GDM1 (cell line): ENCODE measurements at regions not wholly inside any gene's neighbourhood (a gene's known extent, or its start where the extent isn't known, plus 50 kb on each side); places are given as distances from the start of the nearest gene placed in this dataset.

Experiments used
- DNase-seq: peaks from one replicate; lab custom pipeline; 2025; lab: John Stamatoyannopoulos, UW

DNA sequence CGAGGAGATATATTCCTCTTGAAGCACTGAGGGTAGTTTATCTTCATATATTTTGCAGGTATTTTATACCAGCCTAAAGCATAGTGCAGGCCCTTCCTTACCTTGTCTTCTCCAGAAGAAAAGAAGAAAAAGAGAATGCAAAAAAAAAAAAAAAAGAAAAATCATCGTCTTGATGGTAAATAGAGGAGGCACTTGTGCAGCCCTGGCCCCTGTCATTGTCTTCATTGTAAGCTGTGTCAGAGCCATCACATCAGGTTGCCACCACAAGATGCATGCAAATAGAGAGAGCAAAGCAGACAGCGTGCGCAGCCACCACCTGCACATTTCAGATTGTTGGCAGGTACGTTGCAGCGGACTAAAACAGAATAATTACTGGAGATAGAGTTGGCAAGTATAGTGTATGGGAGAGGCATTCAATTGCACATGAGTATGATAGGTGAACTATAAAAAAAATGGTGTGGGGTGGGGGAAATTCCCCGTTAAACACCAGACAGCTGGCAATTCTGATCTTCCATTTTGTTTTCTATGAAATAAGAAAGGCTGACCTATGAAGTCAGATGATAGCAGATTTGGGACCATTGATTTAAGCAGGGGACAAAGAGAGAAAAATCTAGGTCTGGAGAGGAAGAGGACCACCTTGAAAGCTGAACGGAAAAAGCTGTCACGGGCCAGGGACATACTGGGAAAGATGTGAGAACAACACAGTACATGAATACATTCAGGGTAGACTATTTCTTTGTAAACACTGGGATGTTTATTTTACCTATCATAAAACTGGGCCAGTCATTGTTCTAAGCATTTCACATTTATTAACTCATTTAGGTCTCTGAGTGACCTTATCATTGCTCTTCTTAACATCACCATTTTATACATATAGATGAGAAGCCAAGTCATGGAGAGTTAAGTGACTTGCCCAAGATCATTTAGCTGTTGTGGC lies 306.3 kb upstream of the SP8 start:
- no peak for DNase-seq

DNA sequence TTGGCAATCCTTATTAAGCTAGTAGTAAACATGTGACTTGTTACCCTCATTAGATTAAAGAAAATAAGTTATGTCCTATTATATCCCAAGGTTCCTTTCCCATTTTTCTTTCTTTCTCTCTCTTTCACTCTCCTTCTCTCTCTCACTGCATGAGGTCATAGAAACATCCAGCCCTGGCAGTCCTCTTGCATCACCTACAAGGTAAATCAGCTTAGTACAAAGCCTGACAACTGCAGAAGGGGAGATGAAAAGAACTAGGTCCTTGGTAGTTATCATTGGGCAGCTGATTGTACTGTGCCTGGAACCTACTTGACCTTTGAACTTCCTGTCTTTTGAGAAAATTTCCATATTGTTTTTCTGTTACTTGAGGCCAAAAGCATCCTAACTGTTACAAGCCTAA lies 307.9 kb upstream of the SP8 start:
- DNase-seq, result no peak

DNA sequence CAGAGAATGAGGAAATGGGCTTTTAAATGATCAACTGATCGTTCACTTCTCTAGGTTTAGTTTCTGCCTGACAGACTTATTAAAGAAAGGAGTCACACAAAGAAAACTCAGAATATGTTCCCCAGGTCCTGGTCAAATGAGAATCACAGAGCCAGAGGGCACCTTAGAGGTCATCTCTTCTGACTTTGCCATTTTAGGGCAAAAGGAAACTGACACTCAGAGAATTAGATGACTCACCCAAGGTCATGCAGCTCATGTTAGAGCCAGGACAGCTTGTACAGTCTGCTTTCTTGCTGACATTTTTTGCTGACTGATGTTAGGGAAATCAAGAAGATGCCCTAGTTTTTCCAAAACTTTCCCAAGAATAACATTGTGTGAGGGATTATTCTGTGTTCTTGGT lies 312.7 kb upstream of the SP8 start:
- no peak for DNase-seq

DNA sequence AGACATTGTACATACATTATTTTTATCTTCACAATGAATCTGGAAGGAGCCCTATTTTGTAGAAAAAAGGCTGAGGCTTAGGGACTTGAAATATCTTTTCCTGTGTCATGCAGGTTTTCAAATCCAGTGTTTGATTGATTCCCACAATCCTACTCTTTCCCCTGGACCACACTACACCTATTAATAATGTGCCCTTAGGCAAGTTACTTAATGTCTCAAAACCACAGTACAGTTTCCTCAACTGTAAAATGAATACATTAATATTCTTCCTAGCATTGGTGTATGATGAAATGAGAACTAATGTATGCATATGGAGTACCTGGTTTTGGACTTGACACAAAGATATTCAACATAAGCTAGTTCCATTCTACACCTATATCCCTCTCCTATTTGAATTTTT lies 313.3 kb upstream of the SP8 start:
- no peak for DNase-seq

DNA sequence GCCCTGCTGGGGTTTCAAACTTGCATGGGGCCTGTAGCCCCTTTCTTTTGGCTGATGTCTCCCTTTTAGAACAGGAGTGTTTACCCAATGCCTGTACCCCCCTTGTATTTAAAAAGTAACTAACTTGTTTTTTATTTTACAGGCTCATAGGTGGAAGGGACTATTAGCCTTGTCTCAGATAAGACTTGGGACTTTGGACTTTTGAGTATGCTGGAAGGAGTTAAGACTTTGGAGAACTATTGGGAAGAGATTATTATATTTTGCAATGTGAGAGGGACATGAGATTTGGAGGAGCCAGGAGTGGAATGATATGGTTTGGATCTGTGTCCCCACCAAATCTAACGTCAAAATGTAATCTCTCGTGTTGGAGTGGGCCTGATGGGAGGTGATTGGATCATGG lies 314.9 kb upstream of the SP8 start:
- DNase-seq, result no peak

DNA sequence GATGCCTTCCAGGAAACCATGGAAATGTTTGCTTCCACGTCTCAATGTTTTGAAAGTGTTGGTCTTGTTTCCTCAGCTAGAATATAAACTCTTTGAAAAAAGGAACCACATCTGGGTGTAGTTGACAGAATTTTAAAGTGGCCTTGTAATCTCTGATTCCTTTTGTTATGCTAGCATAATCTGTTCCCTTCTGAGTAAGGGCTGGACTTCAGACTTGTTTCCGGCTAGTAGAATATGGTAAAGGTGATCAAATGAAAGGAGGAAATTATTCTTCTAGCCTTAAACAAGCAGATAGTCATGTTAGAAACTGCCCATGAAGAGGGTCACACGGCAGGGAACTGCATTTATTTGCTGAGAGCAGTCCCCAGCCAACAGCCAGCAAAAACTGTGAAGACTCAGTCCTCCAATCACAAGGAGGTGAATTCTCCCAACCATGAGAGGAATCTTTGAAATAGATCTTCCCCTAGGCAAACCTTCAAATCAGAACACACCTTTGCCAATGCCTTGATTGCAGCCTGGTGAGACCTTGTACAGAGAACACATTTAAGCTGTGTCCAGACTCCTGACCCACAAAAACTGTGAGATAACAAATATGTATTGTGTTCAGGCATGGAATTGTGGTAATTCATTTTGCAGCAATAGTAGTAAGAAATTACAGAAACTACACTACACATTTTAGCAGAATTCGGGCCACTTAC lies 316.9 kb upstream of the SP8 start:
- DNase-seq, result no peak

DNA sequence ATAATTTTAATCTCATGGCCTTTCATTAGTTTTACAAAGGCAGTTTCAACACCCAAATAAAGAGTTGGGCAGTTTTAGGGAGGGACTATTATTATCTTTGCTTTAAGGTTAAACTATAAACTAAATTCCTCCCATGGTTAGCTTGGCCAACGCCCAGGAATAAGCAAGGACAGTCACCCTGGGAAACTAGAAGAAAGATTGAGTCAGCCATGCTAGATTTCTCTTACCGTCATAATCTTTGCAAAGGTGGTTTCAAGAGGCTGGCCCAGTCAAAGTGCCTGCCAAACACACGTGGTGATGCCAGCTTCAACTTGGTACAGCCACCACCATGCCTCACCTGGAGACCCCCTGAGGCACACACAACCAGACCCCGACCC lies 317.4 kb upstream of the SP8 start:
- DNase-seq, result no peak

DNA sequence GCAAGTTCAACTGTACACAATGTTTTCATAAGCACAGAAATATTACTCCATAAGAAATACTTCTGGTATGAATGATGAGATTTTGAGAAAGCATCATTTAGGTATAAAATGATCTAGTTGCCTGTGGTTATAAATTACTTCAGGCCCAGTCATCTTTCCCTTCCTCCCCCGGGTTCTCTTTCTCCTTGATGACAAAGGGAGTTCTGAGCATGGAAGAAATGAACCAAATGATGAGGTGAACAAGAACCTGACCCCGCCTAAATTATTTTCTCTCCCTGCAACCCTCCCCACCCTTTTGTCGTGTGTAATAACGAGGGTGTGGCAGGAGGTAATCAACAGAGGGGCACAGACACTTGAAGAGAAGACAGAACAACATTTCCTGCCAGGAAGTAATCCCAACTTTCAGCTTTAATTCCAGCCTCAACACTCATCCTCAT lies 319.6 kb upstream of the SP8 start:
- no peak for DNase-seq

DNA sequence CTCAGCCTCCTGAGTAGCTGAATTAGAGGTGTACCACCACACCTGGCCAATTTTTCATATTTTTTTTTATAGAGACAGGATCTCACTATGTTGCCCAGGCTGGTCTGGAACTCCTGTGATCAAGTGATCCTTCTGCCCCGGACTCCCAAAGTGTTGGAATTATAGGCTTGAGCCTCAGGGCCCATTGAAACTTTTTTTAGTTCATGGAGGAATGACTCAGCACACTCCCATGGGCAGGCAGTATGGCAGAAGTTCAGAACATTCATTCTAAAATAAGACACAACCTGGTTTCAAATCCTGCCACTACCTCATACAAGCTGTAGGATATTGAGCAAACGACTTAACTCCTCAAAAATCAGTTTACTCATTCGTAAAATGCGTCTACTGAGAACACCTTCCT lies 320.4 kb upstream of the SP8 start:
- DNase-seq, result no peak

DNA sequence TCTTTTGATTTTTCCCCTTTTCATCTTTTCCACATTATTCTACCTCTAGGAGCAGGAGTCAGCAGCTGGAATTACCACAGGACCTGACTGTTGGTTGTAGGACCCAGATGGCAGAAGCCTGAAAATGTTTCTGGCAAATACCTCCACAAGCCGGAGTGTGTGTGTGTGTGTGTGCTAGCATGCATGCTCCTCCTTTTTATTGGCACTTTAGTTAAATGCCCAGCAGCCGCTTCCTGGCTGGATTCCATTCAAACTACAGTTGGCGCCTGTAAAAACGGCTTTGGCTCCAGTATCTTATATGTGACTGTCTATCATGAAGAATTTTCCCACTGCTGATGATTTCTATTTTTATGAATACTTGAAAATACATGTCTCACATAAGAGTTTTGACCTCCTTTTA lies 319.7 kb upstream of the SP4 start:
- no peak for DNase-seq

DNA sequence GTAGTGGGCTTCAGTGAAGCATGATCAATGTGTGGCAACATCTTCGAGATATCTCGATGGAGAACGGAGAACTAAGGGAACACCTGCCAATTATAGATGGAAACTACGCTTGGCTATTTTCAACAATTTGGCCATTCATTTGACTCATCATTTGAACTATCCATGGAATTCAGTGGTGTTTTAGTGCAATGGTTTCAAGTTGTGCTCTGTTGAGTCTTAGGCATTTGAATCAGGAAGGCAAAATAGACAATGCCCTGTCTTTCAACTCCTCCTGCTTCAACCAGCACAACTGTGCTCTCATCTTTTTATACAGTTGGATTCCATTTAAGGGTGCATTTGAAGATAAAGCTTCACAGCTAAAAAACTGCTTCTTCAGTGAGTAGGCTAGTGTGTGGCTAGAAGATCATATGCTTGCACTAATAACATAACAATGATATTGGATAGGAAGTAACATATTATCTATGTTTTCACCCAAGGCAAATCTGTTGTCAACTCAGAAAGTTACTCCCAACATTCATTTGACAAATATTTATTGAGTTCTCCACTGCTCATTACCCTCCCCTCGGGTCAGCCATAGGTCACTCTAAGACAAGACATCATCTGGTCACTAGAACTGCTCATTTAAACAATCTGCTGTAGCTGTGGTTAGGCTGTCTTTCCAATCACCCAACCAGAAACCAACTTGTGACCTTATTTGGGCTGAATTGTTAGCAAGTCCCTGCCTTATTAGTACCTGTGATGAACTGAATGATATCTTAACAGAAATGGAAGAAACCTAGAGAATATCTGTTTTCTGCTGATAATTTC lies 314.1 kb upstream of the SP4 start:
- no peak for DNase-seq

DNA sequence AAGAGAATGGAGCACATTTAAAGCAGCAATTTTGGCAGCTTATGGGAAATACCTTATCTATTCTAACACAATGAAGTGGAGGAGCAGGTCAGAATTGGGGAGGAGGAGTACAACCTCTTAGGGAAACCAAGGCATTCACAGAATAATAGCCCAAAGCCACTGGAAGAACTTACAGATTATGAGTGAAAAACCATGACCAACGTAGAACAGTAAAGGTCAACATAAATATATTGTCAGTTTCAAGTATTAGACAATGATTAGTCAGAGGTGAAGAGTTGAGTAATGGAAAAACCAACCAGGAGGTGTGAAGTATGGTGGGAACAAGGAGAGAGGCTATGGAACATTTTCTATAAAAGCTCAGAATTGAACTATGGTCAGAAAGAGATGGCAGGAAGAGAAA lies 304.3 kb upstream of the SP4 start:
- no peak for DNase-seq

DNA sequence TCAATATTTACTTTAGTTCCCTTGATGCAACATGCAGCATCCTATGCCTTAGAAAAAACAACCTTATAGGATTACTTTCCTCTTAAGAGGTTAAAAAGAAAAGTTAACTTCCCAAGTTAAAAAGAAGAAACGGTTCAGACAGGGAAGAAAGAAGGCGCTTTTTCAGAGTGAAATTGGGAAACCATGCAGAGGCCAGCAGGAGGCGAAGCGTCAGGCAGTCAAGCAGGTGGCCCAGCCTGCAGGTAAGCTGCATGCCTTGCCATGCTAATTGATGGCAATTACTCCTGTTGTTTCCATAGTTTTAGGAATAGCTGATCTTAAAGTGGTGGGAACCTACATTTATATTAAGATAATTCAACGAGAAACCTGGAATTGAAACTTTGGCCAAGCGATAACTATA lies 302.6 kb upstream of the SP4 start:
- no peak for DNase-seq

DNA sequence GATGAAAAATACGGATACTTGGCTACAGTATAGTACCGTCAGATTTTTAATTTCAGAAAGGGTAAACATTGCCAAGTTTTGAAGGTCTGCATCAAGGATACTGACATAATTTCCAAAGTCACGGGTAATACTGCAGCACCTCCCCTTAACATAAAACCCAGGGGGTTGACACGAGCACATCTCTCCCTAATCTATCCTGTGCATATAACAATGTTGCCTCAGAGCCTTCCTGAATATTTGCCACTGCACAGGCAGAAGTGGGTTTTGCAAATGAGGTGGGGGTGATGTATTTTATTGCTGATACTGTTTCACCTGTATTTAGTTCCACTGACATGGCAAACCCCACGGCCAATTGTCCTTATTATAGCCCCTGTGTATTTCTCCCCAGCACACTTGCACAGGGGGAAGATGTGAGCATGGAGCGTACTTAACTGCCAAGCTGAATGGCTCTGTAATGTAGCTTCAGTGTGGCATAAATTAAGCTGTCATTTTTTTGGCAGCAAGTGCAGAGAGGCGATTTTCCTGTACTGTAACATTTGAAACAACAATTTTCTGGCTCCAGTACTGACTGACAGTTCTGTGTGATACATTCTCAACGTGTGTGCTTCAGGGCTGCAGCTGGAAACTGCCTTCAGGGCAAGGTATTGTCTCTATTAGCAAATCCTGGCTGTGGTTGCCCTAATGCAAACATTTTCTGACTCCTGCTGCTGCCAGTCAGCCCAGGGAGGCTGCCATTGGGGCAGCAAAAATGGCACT lies 299.6 kb upstream of the SP4 start:
- DNase-seq, result no peak

DNA sequence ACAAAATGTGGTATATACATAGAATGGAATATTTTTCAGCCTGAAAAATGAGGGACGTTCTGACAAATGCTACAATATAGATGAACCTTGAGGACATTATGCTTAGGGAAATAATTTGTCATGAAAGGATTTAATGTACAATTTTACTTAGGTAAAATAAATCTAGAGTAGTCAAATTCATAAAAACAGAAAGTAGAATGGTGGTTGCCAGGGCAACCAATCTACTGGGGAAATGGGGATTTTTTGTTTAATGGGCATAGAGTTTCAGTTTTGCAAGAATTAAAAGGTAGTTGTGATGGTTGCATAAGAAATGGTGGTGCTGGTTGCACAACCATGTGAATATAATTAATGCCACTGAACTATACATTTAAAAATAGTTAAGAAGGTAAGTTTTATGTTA lies 296.0 kb upstream of the SP4 start:
- no peak for DNase-seq

DNA sequence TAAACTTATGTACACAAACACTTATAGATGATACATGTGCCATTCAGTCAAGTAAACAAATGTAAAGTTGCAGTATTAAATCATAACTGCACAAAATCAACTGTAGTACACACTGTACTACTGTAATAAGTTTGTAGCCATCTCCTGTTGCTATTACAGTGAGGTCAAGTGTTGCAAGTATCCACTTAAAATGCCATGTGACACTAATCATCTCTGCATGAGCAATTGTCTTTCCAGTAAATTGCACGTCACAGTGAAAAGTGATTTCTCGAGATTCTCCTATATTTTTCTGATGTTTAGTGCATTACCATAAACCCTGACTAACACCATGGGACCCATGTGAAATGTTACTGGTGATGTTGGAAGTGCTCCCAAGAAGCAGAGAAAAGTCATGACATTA lies 293.3 kb upstream of the SP4 start:
- no peak for DNase-seq

DNA sequence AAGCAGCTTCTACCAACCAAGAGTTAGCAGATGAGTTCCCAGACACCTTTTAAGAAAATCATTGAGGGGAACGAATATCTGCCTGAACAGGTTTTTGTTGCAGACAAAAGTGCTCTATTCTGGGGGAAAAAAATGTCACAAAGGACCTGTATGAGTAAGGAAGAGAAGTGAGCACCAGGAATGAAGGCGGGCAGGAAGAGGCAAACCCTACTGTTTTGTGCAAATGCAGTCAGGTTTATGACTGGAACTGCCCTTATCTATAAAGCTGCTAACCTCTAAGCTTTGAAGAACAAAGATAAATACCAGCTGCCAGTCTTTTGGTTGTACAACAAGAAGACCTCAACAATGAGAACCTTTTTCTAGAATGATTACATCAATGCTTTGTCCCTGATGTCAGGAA lies 292.4 kb upstream of the SP4 start:
- no peak for DNase-seq

DNA sequence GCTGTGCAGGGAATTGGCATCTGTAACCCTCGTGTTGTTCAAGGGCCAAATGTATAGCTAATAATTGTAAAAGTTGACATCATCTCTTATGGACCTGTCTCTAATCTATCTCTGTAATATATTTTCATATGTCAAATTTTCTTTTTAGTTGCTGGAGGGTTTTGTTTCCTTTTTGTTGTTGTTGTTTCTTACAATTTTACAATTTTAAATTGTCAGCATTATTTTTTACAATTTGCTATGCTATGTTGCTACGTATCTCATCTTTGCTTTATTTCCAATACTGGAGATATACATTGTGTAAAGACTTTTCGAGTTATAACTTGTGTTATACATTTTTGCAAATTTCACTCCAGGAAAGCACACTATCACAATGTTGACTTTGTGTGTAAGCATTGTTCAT lies 290.2 kb upstream of the SP4 start:
- no peak for DNase-seq

DNA sequence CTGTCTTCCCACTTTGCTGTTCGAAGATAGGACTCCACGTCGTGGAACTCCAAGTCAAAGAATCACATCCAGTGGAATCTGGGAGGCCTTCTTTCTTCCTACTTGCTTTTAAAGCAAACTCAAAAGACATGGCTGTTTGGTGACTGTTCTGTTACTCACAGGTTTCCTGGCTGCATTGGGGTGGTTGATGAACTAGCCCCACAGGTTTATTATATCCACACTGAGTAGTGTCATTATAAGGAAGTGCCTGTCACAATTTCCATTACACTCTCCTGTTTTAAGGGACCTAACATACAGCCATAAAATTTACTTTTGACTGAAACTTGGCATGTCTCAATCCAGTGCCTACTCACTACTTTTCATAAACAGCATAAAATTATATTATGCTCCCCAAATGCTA lies 287.3 kb upstream of the SP4 start:
- DNase-seq, result no peak

DNA sequence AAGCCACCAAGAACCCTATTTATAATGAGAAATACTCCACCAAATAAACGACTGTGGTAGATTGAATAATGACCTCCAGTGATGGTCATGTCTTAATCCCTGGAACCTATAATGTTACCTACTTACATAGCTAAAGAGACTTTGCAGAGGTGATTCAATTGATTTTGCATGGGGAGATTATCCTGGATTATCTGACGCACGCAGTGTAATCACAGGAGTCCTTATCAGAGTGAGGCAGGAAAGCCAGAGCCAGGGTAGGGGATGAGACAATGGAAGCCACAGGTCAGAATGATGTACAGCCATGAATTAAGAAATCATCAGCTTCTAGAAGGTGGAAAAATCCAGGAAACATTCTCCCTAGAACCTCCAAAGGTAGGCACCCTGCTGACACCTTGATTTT lies 286.4 kb upstream of the SP4 start:
- DNase-seq, result no peak

DNA sequence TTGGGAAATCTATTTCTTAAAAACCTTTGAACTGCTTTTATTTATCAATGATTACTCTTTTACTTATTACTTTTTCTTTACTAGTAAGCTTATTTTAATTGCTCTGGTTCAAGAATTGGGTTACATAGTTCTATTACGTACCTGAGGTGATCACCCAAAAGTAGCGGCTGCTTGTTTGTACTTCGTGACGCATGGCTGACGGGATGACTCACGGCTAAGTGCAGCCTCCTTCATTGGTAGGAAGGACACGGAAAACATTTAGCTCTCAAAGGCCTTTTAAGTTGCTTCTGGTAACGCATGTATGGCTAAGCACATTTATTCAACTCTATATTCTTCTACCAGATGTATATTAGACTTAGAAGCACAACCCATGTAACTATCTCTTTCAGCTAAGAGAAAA lies 285.8 kb upstream of the SP4 start:
- no peak for DNase-seq
